ENCODE measurements at regions not wholly inside any gene's neighbourhood (a gene's known extent, or its start where the extent isn't known, plus 50 kb on each side); places are given as distances from the start of the nearest gene placed in this dataset.

- Histone ChIP-seq H3K27me3 (no peaks in the 10 kb centered on the region), H3K9me3 (peaks cover 0 to 10% (median 2%) of the 10 kb centered on the region in 4 donors), H3K4me3 (no peak overlapping the region), H3K27ac (no peak overlapping the region), H3K4me1 (no peaks in the 10 kb centered on the region), H3K36me3 (no peaks in the 10 kb centered on the region)
- no peak for DNase-seq
- TF ChIP-seq POLR2AphosphoS5 (IDR thresholded peaks at IDR 0.05) (no peak), EP300 (IDR thresholded peaks at IDR 0.05) (no peak), POLR2A (IDR thresholded peaks at IDR 0.05) (no peak), CTCF (IDR thresholded peaks at IDR 0.05) (no peak)
- 62 to 77% (median 72%) methylated on average over 3 of the region's 3 CpGs for WGBS, 5 donors
- intact Hi-C loops (cut with DNase I; ENCODE audit: low total_unique reads), result no loop called here
Observed at GRCh38 chr1:172779491-172779890, 120.6 kb downstream of the FASLG start.

GRCh38 chr1:172781513-172782140 lies 122.7 kb downstream of the FASLG start:
- 73 to 81% (median 78%) methylated on average over 4 of the region's 4 CpGs for WGBS, 5 donors
- no peaks in the 10 kb centered on the region for H3K4me1 ChIP-seq
- H3K27me3 ChIP-seq, result no peaks in the 10 kb centered on the region
- no peak overlapping the region for H3K4me3 ChIP-seq
- no peak overlapping the region for H3K27ac ChIP-seq
- peaks cover 0 to 10% (median 2%) of the 10 kb centered on the region in 4 donors for H3K9me3 ChIP-seq
- no peak for TF ChIP-seq POLR2AphosphoS5 (IDR thresholded peaks at IDR 0.05)
- no peak for TF ChIP-seq EP300 (IDR thresholded peaks at IDR 0.05)
- TF ChIP-seq CTCF (IDR thresholded peaks at IDR 0.05), result no peak
- no peak for TF ChIP-seq POLR2A (IDR thresholded peaks at IDR 0.05)
- intact Hi-C loops (cut with DNase I; ENCODE audit: low total_unique reads), result no loop called here
- no peak for DNase-seq
- H3K36me3 ChIP-seq, result no peaks in the 10 kb centered on the region

- H3K27ac ChIP-seq, result no peak overlapping the region
- no peaks in the 10 kb centered on the region for H3K27me3 ChIP-seq
- no peak for DNase-seq
- H3K4me3 ChIP-seq, result no peak overlapping the region
- no peaks in the 10 kb centered on the region for H3K9me3 ChIP-seq
- intact Hi-C loops (cut with DNase I; ENCODE audit: low total_unique reads), result no loop called here
- no peak for TF ChIP-seq POLR2A (IDR thresholded peaks at IDR 0.05)
- no peak for TF ChIP-seq EP300 (IDR thresholded peaks at IDR 0.05)
- TF ChIP-seq CTCF (IDR thresholded peaks at IDR 0.05), result no peak
- TF ChIP-seq POLR2AphosphoS5 (IDR thresholded peaks at IDR 0.05), result no peak
- H3K36me3 ChIP-seq, result no peaks in the 10 kb centered on the region
- no peaks in the 10 kb centered on the region for H3K4me1 ChIP-seq
- 90 to 97% (median 93%) methylated on average over 2 of the region's 2 CpGs for WGBS, 5 donors
Observed at GRCh38 chr1:172789840-172790239, 130.9 kb downstream of the FASLG start.

- Histone ChIP-seq H3K27me3 (no peaks in the 10 kb centered on the region), H3K9me3 (no peaks in the 10 kb centered on the region), H3K36me3 (no peaks in the 10 kb centered on the region), H3K27ac (no peak overlapping the region), H3K4me3 (no peak overlapping the region), H3K4me1 (no peaks in the 10 kb centered on the region)
- intact Hi-C loops (cut with DNase I; ENCODE audit: low total_unique reads), result no loop called here
- 56 to 73% (median 70%) methylated on average over 2 of the region's 2 CpGs for WGBS, 5 donors
- DNase-seq, result no peak
- no peak for TF ChIP-seq POLR2A (IDR thresholded peaks at IDR 0.05)
- no peak for TF ChIP-seq CTCF (IDR thresholded peaks at IDR 0.05)
- TF ChIP-seq EP300 (IDR thresholded peaks at IDR 0.05), result no peak
- TF ChIP-seq POLR2AphosphoS5 (IDR thresholded peaks at IDR 0.05), result no peak
Observed at GRCh38 chr1:172790245-172790644, 131.3 kb downstream of the FASLG start.

Data from stomach (tissue), 8 donors.